ENCODE measurements at regions not wholly inside any gene's neighbourhood (a gene's known extent, or its start where the extent isn't known, plus 50 kb on each side); places are given as distances from the start of the nearest gene placed in this dataset.

DNA sequence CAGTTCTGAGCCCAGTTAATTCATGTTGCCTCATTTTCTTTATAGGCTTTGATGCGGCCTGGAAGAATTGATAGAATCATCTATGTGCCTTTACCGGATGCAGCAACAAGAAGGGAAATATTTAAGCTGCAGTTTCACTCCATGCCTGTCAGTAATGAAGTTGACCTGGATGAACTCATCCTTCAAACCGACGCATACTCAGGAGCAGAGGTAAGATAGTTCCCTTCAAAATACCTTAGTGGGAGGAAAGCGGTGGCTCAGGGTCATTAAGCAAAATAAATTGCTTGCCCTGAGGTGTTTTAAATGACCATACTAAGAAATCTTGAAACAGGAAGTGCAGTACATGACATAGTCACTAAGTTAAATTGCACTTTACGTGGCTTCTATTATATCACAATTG is 140.6 kb upstream of the SPRY1 start:
- TF ChIP-seq EP300 (IDR thresholded peaks at IDR 0.05) = no peak
- TF ChIP-seq, protein P1, sequence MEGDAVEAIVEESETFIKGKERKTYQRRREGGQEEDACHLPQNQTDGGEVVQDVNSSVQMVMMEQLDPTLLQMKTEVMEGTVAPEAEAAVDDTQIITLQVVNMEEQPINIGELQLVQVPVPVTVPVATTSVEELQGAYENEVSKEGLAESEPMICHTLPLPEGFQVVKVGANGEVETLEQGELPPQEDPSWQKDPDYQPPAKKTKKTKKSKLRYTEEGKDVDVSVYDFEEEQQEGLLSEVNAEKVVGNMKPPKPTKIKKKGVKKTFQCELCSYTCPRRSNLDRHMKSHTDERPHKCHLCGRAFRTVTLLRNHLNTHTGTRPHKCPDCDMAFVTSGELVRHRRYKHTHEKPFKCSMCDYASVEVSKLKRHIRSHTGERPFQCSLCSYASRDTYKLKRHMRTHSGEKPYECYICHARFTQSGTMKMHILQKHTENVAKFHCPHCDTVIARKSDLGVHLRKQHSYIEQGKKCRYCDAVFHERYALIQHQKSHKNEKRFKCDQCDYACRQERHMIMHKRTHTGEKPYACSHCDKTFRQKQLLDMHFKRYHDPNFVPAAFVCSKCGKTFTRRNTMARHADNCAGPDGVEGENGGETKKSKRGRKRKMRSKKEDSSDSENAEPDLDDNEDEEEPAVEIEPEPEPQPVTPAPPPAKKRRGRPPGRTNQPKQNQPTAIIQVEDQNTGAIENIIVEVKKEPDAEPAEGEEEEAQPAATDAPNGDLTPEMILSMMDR (IDR thresholded peaks at IDR 0.05) = no peak
- TF ChIP-seq POLR2AphosphoS5 (IDR thresholded peaks at IDR 0.05) = no peak
- no peak for TF ChIP-seq POLR2A (IDR thresholded peaks at IDR 0.05)
